AG10803 (cell line): ENCODE measurements at regions not wholly inside any gene's neighbourhood (a gene's known extent, or its start where the extent isn't known, plus 50 kb on each side); places are given as distances from the start of the nearest gene placed in this dataset.
"Not testable (repeated sequence)": the region's sequence is repeated elsewhere in the genome, so short reads cannot be mapped to it uniquely, and the experiment has no call there.

Experiments used
- DNase-seq: peaks from one replicate; pipeline ENCODE4 v3.0.0; 2010; ENCODE audit warnings: low read depth
- H3K4me3 ChIP-seq: 2 replicates; pipeline ENCODE4 v1.5.1; 2011; ENCODE audit warnings: mild to moderate bottlenecking, low read length, control low read depth
- CTCF ChIP-seq: conservative IDR thresholded peaks from 2 replicates; pipeline ENCODE4 v1.5.1; 2011; ENCODE audit warnings: mild to moderate bottlenecking, low read length, control low read depth, inconsistent platforms

- no peak for TF ChIP-seq CTCF
- no peak for DNase-seq
- H3K4me3 ChIP-seq = no peak overlapping the region
Measured at GRCh38 chr6:2611092-2611491, 139.6 kb downstream of the MYLK4 start.

- H3K4me3 ChIP-seq = no peak overlapping the region
- DNase-seq = no peak
- TF ChIP-seq CTCF = no peak
Measured at GRCh38 chr6:2608503-2608902, 142.2 kb downstream of the MYLK4 start.

- DNase-seq = no peak
- TF ChIP-seq CTCF = no peak
- H3K4me3 ChIP-seq = no peak overlapping the region
Measured at GRCh38 chr6:2600363-2600762, 150.4 kb downstream of the MYLK4 start.

GRCh38 chr6:2599817-2600216, 150.9 kb downstream of the MYLK4 start:
- TF ChIP-seq CTCF = no peak
- no peak for DNase-seq
- H3K4me3 ChIP-seq = no peak overlapping the region

- TF ChIP-seq CTCF = no peak
- DNase-seq = no peak
- no peak overlapping the region for H3K4me3 ChIP-seq
Measured at GRCh38 chr6:2598867-2599266, 151.9 kb downstream of the MYLK4 start.

GRCh38 chr6:2597991-2598390, 152.7 kb downstream of the MYLK4 start:
- TF ChIP-seq CTCF = no peak
- no peak for DNase-seq
- no peak overlapping the region for H3K4me3 ChIP-seq

- not testable (repeated sequence) for H3K4me3 ChIP-seq, DNase-seq
Measured at GRCh38 chr6:2597457-2597856, 153.3 kb downstream of the MYLK4 start.

GRCh38 chr6:2596222-2596621, 154.5 kb downstream of the MYLK4 start:
- H3K4me3 ChIP-seq = no peak overlapping the region
- DNase-seq = no peak
- no peak for TF ChIP-seq CTCF
